OCI-LY3 (cell line): ENCODE measurements at regions not wholly inside any gene's neighbourhood (a gene's known extent, or its start where the extent isn't known, plus 50 kb on each side); places are given as distances from the start of the nearest gene placed in this dataset.

ENCODE experiments used
- H2AFZ ChIP-seq: fragments of 200-600, 300-600 bp; shearing (Covaris generic); 2 replicates; pipeline ENCODE4 v1.6.0; 2014; ENCODE audit warnings: antibody characterized with exemption, low read depth, low read length
- H3K27ac ChIP-seq: fragments of 200-600, 300-600 bp; sonication (generic); 2 replicates; pipeline ENCODE4 v1.5.1; 2014; ENCODE audit warnings: mild to moderate bottlenecking, low read length, moderate library complexity, mixed read lengths
- H3K27me3 ChIP-seq: fragments of 200-600, 300-600 bp; sonication (generic); 2 replicates; pipeline ENCODE4 v1.6.1; 2014; ENCODE audit warnings: low read depth, low read length, mixed read lengths
- H3K36me3 ChIP-seq: fragments of 200-600, 300-600 bp; sonication (generic); replicated peaks from 2 replicates; pipeline ENCODE3; 2014; ENCODE audit warnings: low read depth, low read length, mixed read lengths
- H3K4me1 ChIP-seq: fragments of 300-600, 200-600 bp; sonication (generic); 2 replicates; pipeline ENCODE4 v1.6.1; 2014; ENCODE audit warnings: low read length, mixed read lengths
- H3K4me2 ChIP-seq: fragments of 200-600, 300-600 bp; sonication (generic); 2 replicates; pipeline ENCODE4 v1.6.1; 2014; ENCODE audit warnings: low read length, mixed read lengths
- H3K4me3 ChIP-seq: fragments of 300-600, 200-600 bp; sonication (generic); 2 replicates; pipeline ENCODE4 v1.5.1; 2014; ENCODE audit warnings: antibody characterized with exemption, mild to moderate bottlenecking, low read length, moderate library complexity
- H3K79me2 ChIP-seq: fragments of 300-600, 200-600 bp; shearing (Covaris generic); 2 replicates; pipeline ENCODE4 v1.6.1; 2014; ENCODE audit warnings: mild to moderate bottlenecking, low read length, mixed read lengths
- H3K9ac ChIP-seq: fragments of 300-600, 200-600 bp; shearing (Covaris generic); 2 replicates; pipeline ENCODE4 v1.6.0; 2014; ENCODE audit warnings: mild to moderate bottlenecking, low read length, moderate library complexity
- H3K9me3 ChIP-seq: fragments of 200-600, 300-600 bp; shearing (Covaris generic); 2 replicates; pipeline ENCODE4 v1.6.1; 2014; ENCODE audit warnings: low read length, mixed read lengths; ENCODE audit not compliant: insufficient read depth
- H4K20me1 ChIP-seq: fragments of 200-600, 300-600 bp; sonication (generic); 2 replicates; pipeline ENCODE4 v1.6.1; 2016; ENCODE audit warnings: low read length, mixed read lengths; ENCODE audit not compliant: insufficient read depth
- EZH2phosphoT487 ChIP-seq: fragments of 200-600 bp; shearing (Covaris generic); IDR thresholded peaks from 2 replicates; pipeline ENCODE4 v1.6.1; 2018; ENCODE audit warnings: antibody characterized with exemption, mixed run types, low read depth
- TF ChIP-seq, protein P1 (sequence below): fragments of 200-600, 300-600 bp; sonication (generic); IDR thresholded peaks from 2 replicates; pipeline ENCODE4 v1.5.1; 2014; ENCODE audit warnings: antibody characterized with exemption, low read length, low read depth

- H3K4me1 ChIP-seq: no peaks in the 10 kb centered on the region
- H3K9ac ChIP-seq: no peak overlapping the region
- H3K9me3 ChIP-seq: no peaks in the 10 kb centered on the region
- no peak for TF ChIP-seq EZH2phosphoT487
- TF ChIP-seq, protein P1, sequence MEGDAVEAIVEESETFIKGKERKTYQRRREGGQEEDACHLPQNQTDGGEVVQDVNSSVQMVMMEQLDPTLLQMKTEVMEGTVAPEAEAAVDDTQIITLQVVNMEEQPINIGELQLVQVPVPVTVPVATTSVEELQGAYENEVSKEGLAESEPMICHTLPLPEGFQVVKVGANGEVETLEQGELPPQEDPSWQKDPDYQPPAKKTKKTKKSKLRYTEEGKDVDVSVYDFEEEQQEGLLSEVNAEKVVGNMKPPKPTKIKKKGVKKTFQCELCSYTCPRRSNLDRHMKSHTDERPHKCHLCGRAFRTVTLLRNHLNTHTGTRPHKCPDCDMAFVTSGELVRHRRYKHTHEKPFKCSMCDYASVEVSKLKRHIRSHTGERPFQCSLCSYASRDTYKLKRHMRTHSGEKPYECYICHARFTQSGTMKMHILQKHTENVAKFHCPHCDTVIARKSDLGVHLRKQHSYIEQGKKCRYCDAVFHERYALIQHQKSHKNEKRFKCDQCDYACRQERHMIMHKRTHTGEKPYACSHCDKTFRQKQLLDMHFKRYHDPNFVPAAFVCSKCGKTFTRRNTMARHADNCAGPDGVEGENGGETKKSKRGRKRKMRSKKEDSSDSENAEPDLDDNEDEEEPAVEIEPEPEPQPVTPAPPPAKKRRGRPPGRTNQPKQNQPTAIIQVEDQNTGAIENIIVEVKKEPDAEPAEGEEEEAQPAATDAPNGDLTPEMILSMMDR: no peak
- no peaks in the 10 kb centered on the region for H3K36me3 ChIP-seq
- H3K27me3 ChIP-seq: no peaks in the 10 kb centered on the region
- H3K4me3 ChIP-seq: no peak overlapping the region
- H4K20me1 ChIP-seq: no peaks in the 10 kb centered on the region
- H3K27ac ChIP-seq: no peak overlapping the region
- no peak overlapping the region for H3K4me2 ChIP-seq
- H2AFZ ChIP-seq: no peak overlapping the region
- H3K79me2 ChIP-seq: no peaks in the 10 kb centered on the region
Observed at GRCh38 chr6:145367149-145367548, 368.2 kb downstream of the EPM2A start.

DNA sequence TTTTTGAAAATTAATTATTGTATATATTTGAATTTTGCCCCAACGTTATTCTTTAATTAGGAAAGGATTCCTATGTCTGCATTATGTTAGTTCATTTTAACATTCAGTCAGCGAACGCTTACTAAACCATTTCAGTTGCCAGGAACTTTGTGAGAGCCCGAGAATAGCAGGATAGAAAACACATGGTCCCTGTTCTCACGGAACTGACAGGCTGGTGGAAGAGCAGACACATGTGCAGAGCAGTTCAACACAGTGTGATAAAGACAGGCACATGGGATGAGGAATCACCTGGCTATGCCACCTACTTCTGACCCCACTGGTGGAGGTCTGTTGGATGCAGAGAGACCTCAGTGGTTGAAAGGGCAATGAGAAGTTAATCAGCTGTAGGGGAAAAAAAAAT, 367.2 kb downstream of the EPM2A start:
- TF ChIP-seq, protein P1: no peak
- no peak for TF ChIP-seq EZH2phosphoT487
- no peak overlapping the region for H3K27ac ChIP-seq
- H3K27me3 ChIP-seq: no peaks in the 10 kb centered on the region
- H2AFZ ChIP-seq: no peak overlapping the region
- H3K4me1 ChIP-seq: no peaks in the 10 kb centered on the region
- no peaks in the 10 kb centered on the region for H4K20me1 ChIP-seq
- H3K9ac ChIP-seq: no peak overlapping the region
- no peaks in the 10 kb centered on the region for H3K36me3 ChIP-seq
- H3K79me2 ChIP-seq: no peaks in the 10 kb centered on the region
- no peak overlapping the region for H3K4me3 ChIP-seq
- H3K4me2 ChIP-seq: no peak overlapping the region
- H3K9me3 ChIP-seq: no peaks in the 10 kb centered on the region

- Histone ChIP-seq H3K4me1 (no peaks in the 10 kb centered on the region), H3K27ac (no peak overlapping the region), H3K4me2 (no peak overlapping the region), H3K27me3 (no peaks in the 10 kb centered on the region), H3K36me3 (no peaks in the 10 kb centered on the region), H4K20me1 (no peaks in the 10 kb centered on the region), H3K9ac (no peak overlapping the region), H3K9me3 (no peaks in the 10 kb centered on the region), H3K79me2 (no peaks in the 10 kb centered on the region), H3K4me3 (no peak overlapping the region), H2AFZ (no peak overlapping the region)
- TF ChIP-seq, protein P1: no peak
- no peak for TF ChIP-seq EZH2phosphoT487
Observed at GRCh38 chr6:145370559-145370958, 364.8 kb downstream of the EPM2A start.

- no peaks in the 10 kb centered on the region for H3K9me3 ChIP-seq
- H3K79me2 ChIP-seq: no peaks in the 10 kb centered on the region
- H3K36me3 ChIP-seq: no peaks in the 10 kb centered on the region
- H3K27me3 ChIP-seq: no peaks in the 10 kb centered on the region
- peak overlapping the region; percentile 58 for H3K4me2 ChIP-seq
- H2AFZ ChIP-seq: peak overlapping the region; percentile 73
- H3K4me1 ChIP-seq: no peaks in the 10 kb centered on the region
- H3K9ac ChIP-seq: 0 out of 2 replicates have a peak overlapping the region, but pooled peaks have one; percentile 3
- no peak overlapping the region for H3K27ac ChIP-seq
- H4K20me1 ChIP-seq: no peaks in the 10 kb centered on the region
- no peak for TF ChIP-seq EZH2phosphoT487
- H3K4me3 ChIP-seq: peak overlapping the region; percentile 63
Observed at GRCh38 chr6:145372671-145373151, 362.6 kb downstream of the EPM2A start.
